BLaER1 treated with 17β-estradiol and CSF1 and Interleukin-3, amounts not matched to agents 10 nM and 100 nM (cell line): ENCODE measurements at regions not wholly inside any gene's neighbourhood (a gene's known extent, or its start where the extent isn't known, plus 50 kb on each side); places are given as distances from the start of the nearest gene placed in this dataset.

Experiments used
- H3K27ac ChIP-seq, 11 experiments: shearing (Covaris generic); formaldehyde crosslinking; 2 replicates each; pipeline ENCODE4 v1.8.1; 2022
- H3K27me3 ChIP-seq, 11 experiments: shearing (Covaris generic); formaldehyde crosslinking; 2 replicates each; pipeline ENCODE4 v1.8.1; 2022
- H3K36me3 ChIP-seq, 11 experiments: shearing (Covaris generic); formaldehyde crosslinking; 2 replicates each; pipeline ENCODE4 v1.8.1; 2022
- H3K4me1 ChIP-seq, 10 experiments: shearing (Covaris generic); formaldehyde crosslinking; 2 replicates each; pipeline ENCODE4 v1.8.1; 2022
- H3K4me2 ChIP-seq, 11 experiments: shearing (Covaris generic); formaldehyde crosslinking; 2 replicates each; pipeline ENCODE4 v1.8.1; 2022
- H3K4me3 ChIP-seq, 10 experiments: shearing (Covaris generic); formaldehyde crosslinking; 2 replicates each; pipeline ENCODE4 v1.8.1; 2022
- H3K9ac ChIP-seq, 11 experiments: shearing (Covaris generic); formaldehyde crosslinking; 2 replicates each; pipeline ENCODE4 v1.8.1; 2022
- H3K9me3 ChIP-seq, 11 experiments: shearing (Covaris generic); formaldehyde crosslinking; replicated peaks in 1 of 11; 2 replicates each; pipeline ENCODE4 v1.8.1; 2022
- H4K20me1 ChIP-seq, 11 experiments: shearing (Covaris generic); formaldehyde crosslinking; 2 replicates each; pipeline ENCODE4 v1.8.1; 2022
- Cebpa-rat ChIP-seq, 11 experiments: shearing (Covaris generic); IDR thresholded peaks; 2 replicates each; pipeline ENCODE4 v1.8.1; 2022

GRCh38 chr7:63008366-63008765 lies 990.3 kb upstream of the ZNF722 start:
- Histone ChIP-seq H3K4me1 (no peaks in the 10 kb centered on the region), H3K27me3 (no peaks in the 10 kb centered on the region), H3K9ac (no peak overlapping the region), H4K20me1 (no peaks in the 10 kb centered on the region), H3K4me3 (no peak overlapping the region), H3K9me3 (peaks cover 0 to 6% (median 0%) of the 10 kb centered on the region in 11 experiments; a peak in 4 of 22 replicates), H3K36me3 (no peaks in the 10 kb centered on the region), H3K27ac (no peak overlapping the region), H3K4me2 (no peak overlapping the region)
- no peak for TF ChIP-seq Cebpa-rat (IDR thresholded peaks at IDR 0.05)

- H3K9ac ChIP-seq, result no peak overlapping the region
- peaks cover 0 to 6% (median 0%) of the 10 kb centered on the region in 11 experiments; a peak in 4 of 22 replicates for H3K9me3 ChIP-seq
- no peaks in the 10 kb centered on the region for H4K20me1 ChIP-seq
- H3K27me3 ChIP-seq, result no peaks in the 10 kb centered on the region
- H3K4me3 ChIP-seq, result no peak overlapping the region
- H3K36me3 ChIP-seq, result no peaks in the 10 kb centered on the region
- no peaks in the 10 kb centered on the region for H3K4me1 ChIP-seq
- H3K4me2 ChIP-seq, result no peak overlapping the region
- TF ChIP-seq Cebpa-rat (IDR thresholded peaks at IDR 0.05), result no peak
- no peak overlapping the region for H3K27ac ChIP-seq
These were observed 988.9 kb upstream of the ZNF722 start for GRCh38 chr7:63009771-63010170.

- Histone ChIP-seq H3K9ac (no peak overlapping the region), H3K4me3 (no peak overlapping the region), H3K4me1 (no peaks in the 10 kb centered on the region), H3K27ac (no peak overlapping the region), H3K27me3 (no peaks in the 10 kb centered on the region), H4K20me1 (no peaks in the 10 kb centered on the region), H3K9me3 (peaks cover 0 to 6% (median 0%) of the 10 kb centered on the region in 11 experiments; a peak in 4 of 22 replicates), H3K4me2 (no peak overlapping the region), H3K36me3 (no peaks in the 10 kb centered on the region)
- TF ChIP-seq Cebpa-rat (IDR thresholded peaks at IDR 0.05), result no peak
These were observed 985.9 kb upstream of the ZNF722 start for GRCh38 chr7:63012633-63013183.

DNA sequence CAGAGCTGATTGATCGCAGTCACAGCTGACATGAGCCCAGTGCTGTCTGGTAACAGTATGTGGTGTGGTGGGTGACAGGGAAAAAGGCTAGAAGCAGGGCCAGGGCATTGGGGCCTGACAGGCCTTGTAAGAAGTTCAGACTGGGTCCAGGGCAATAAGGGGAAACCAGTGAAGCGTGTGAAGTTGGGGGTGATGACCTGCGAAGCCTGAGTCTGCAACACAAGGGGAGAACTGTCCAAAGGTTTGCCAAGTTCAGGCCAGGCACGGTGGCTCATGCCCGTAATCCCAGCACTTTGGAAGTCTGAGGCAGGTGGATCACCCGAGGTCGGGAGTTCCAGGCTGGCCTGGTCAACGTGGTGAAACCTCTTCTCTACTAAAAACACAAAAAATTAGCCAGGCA lies 983.9 kb upstream of the ZNF722 start:
- Histone ChIP-seq H3K4me2 (no peak overlapping the region), H4K20me1 (no peaks in the 10 kb centered on the region), H3K4me1 (no peaks in the 10 kb centered on the region), H3K4me3 (no peak overlapping the region), H3K9ac (no peak overlapping the region), H3K9me3 (peaks cover 0 to 6% (median 0%) of the 10 kb centered on the region in 11 experiments; a peak in 4 of 22 replicates), H3K27me3 (no peaks in the 10 kb centered on the region), H3K27ac (no peak overlapping the region), H3K36me3 (no peaks in the 10 kb centered on the region)
- no peak for TF ChIP-seq Cebpa-rat (IDR thresholded peaks at IDR 0.05)

DNA sequence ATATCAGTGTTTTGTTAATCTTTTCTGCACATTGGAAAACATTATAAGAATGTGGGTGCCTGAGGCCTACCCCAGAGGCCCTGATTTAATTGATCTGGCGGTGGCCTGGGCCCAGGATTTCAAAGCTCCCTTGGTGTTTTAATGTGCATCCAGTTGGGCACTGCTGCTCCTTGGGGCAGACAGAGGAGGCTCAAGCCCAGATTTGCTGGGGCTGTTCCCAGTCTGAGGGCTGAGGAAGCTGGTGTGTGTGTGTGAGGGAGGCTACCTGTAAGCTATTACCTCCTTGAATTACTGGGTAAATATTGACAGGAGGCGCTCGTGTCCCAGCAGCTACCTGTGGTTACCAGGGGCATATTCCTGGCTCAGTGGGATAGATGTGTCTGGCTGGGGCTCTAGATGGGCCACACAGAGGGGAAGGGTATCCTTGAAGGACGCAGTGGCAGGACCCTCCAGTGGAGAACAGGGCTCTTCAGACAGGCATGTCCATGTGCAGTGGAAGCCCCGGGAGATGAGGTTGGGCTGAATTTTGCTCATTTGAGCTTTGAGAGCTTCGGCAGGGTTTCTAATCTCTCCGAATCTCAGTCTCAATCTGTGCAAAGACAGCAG lies 975.4 kb upstream of the ZNF722 start:
- H3K36me3 ChIP-seq, result no peaks in the 10 kb centered on the region
- no peak overlapping the region for H3K27ac ChIP-seq
- peaks cover 0 to 6% (median 0%) of the 10 kb centered on the region in 10 experiments; a peak in 1 of 20 replicates for H3K4me1 ChIP-seq
- H4K20me1 ChIP-seq, result no peaks in the 10 kb centered on the region
- no peaks in the 10 kb centered on the region for H3K27me3 ChIP-seq
- H3K4me3 ChIP-seq, result no peak overlapping the region
- no peak overlapping the region for H3K4me2 ChIP-seq
- no peak overlapping the region for H3K9ac ChIP-seq
- TF ChIP-seq Cebpa-rat (IDR thresholded peaks at IDR 0.05), result no peak
- peaks cover 22 to 58% (median 38%) of the 10 kb centered on the region in 11 experiments; a peak in 20 of 22 replicates for H3K9me3 ChIP-seq

DNA sequence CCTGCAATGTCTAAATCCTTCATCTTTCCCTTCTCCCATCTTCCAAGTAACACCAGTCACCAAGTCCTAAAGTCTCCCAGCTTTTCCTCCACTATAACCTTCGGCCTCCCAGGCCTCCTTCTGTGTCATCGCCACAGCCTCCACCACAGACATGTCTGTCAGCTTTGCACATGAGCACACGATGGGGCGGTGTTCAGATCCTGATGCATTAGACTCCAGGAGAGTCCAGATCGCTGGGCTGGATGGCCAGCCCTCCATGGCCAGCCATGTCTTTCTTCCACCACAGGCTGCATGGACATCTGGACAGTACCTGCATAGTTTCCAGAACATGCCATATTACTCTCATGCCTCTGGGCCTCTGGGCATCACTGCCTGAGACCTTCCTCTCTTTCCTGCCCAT lies 974.2 kb upstream of the ZNF722 start:
- H3K9me3 ChIP-seq, result peaks cover 22 to 60% (median 42%) of the 10 kb centered on the region in 11 experiments; a peak in 20 of 22 replicates
- no peak for TF ChIP-seq Cebpa-rat (IDR thresholded peaks at IDR 0.05)
- H3K36me3 ChIP-seq, result no peaks in the 10 kb centered on the region
- no peak overlapping the region for H3K27ac ChIP-seq
- H3K4me3 ChIP-seq, result no peak overlapping the region
- H3K4me1 ChIP-seq, result peaks cover 0 to 6% (median under 1%) of the 10 kb centered on the region in 10 experiments; a peak in 5 of 20 replicates
- no peak overlapping the region for H3K4me2 ChIP-seq
- no peaks in the 10 kb centered on the region for H4K20me1 ChIP-seq
- H3K27me3 ChIP-seq, result no peaks in the 10 kb centered on the region
- H3K9ac ChIP-seq, result no peak overlapping the region

DNA sequence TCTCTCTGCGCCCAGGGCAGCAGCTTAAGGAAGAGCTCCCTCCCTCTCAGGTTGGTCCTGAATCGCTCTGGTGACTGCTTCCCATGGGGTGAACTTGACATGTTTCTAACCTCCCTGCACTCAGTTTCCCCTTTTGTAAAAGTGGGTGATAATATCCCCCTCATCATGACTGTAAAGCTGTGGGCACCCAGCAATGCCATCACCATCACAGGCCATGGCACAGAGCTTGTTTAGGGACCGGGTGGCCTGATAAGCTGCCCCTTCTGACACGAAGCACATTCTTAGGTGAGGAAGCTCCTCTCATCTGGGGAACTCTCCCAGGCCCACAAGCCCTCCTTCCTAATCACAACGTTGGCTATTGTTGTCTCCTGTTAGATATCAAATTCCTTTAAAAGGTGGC lies 972.8 kb upstream of the ZNF722 start:
- H4K20me1 ChIP-seq, result no peaks in the 10 kb centered on the region
- H3K4me3 ChIP-seq, result no peak overlapping the region
- no peak overlapping the region for H3K9ac ChIP-seq
- H3K27me3 ChIP-seq, result no peaks in the 10 kb centered on the region
- no peak overlapping the region for H3K27ac ChIP-seq
- peaks cover 0 to 14% (median 11%) of the 10 kb centered on the region in 10 experiments; a peak in 15 of 20 replicates for H3K4me1 ChIP-seq
- no peak overlapping the region for H3K4me2 ChIP-seq
- TF ChIP-seq Cebpa-rat (IDR thresholded peaks at IDR 0.05), result no peak
- H3K36me3 ChIP-seq, result no peaks in the 10 kb centered on the region
- H3K9me3 ChIP-seq, result peaks cover 22 to 60% (median 42%) of the 10 kb centered on the region in 11 experiments; a peak in 20 of 22 replicates

- Histone ChIP-seq H3K36me3 (no peaks in the 10 kb centered on the region), H3K4me3 (no peak overlapping the region), H3K27me3 (no peaks in the 10 kb centered on the region), H3K9me3 (peaks cover 26 to 66% (median 54%) of the 10 kb centered on the region in 11 experiments; a peak in 21 of 22 replicates), H4K20me1 (no peaks in the 10 kb centered on the region), H3K27ac (no peak overlapping the region), H3K9ac (no peak overlapping the region), H3K4me1 (peaks cover 0 to 17% (median 13%) of the 10 kb centered on the region in 10 experiments; a peak in 14 of 20 replicates), H3K4me2 (no peak overlapping the region)
- no peak for TF ChIP-seq Cebpa-rat (IDR thresholded peaks at IDR 0.05)
These were observed 971.6 kb upstream of the ZNF722 start for GRCh38 chr7:63027075-63027474.

DNA sequence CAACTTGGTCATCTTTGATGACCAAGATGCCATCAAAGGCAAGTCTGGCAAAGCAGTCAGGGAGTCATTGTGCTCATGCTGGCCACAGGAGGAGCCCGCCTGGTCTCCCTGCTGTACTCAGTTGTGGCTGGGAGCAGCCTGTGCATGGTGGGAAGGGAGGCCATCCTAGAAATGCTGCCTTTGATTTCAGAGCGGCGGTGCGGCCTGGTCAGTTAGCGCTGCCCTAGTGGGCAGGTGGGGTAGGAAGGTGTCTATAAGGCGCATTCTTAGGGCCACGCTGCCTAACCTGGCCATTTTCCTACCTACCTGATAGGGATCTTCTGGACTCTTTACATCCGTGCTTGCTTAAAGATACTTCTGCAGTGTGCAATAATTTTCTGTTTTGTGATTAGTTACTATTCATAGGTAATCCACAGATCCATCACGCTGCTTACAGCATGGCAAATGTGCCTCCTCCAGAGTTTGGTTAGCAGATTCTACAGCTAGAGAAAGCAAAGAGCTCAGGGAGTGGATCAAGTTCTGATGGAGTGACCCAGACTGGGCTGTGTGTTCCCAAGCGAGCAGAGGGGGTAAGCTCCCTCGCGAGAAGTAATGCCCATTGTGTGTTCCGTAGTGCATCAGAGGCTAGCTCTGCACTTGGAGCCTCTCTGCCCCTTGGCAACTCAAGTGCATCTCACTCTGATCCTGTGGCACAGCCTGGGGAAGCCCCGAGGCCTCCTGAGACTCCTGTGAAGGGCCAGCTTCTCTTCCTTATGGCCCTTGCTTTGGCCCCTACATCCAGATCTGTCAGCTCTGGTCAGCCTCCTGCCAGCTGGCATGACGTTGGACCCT lies 970.1 kb upstream of the ZNF722 start:
- no peak for TF ChIP-seq Cebpa-rat (IDR thresholded peaks at IDR 0.05)
- H3K9me3 ChIP-seq, result peaks cover 32 to 65% (median 54%) of the 10 kb centered on the region in 11 experiments; a peak in 21 of 22 replicates

More for the DNA sequence above, 970.1 kb upstream of the ZNF722 start:
- H3K9ac ChIP-seq, result no peak overlapping the region
- no peaks in the 10 kb centered on the region for H4K20me1 ChIP-seq
- H3K36me3 ChIP-seq, result no peaks in the 10 kb centered on the region
- peaks cover 0 to 17% (median 13%) of the 10 kb centered on the region in 10 experiments; a peak in 14 of 20 replicates for H3K4me1 ChIP-seq
- no peak overlapping the region for H3K27ac ChIP-seq
- no peaks in the 10 kb centered on the region for H3K27me3 ChIP-seq
- no peak overlapping the region for H3K4me3 ChIP-seq
- H3K4me2 ChIP-seq, result no peak overlapping the region
